GM21723 (cell line): ENCODE measurements at regions not wholly inside any gene's neighbourhood (a gene's known extent, or its start where the extent isn't known, plus 50 kb on each side); places are given as distances from the start of the nearest gene placed in this dataset.

Experiments
- ATAC-seq: cut with Tn5 transposase; IDR thresholded peaks from one replicate; pipeline ENCODE4 v1.9.1; 2021; ENCODE audit warnings: mild to moderate bottlenecking, moderate library complexity; ENCODE audit not compliant: unreplicated experiment

DNA sequence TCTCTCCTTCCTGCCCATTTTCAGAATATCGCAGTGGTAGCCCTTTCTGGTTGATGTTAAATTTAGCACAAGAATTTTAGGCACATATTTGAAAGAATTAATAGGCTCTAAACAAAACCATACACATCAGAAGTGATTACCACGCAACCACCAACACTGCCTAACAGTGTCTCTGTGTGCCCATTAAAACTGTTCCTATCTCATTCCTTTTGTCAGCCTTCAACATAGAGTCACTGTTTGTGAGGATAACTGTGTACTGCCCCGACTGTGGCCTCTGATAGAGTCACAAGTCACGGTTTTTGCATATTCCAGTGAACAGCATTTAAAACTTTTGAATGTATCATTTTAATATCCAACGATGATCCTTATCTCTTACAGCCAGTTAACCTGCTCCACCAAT lies 116.8 kb upstream of the TNFAIP3 start:
- no peak for ATAC-seq

GRCh38 chr6:137751768-137752560 lies 115.1 kb upstream of the TNFAIP3 start:
- no peak for ATAC-seq

DNA sequence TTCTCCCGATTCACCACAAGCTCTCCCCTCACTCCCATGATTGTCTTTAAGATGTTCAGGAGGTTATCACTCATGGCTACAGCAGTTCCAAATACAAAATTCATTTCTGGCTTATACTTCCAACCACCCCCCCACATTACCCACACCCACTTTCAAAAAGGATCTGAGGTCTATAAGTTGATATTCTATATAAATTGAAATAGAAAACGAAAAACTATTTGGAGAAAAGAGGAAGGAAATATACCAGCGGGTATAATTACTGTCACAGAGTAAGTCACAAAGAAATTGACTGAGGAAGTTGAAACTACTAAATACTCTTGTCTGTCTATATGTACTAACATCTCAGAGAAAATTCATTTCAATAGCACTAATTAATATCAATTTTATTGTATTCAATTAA lies 112.7 kb upstream of the TNFAIP3 start:
- peak; percentile 68 for ATAC-seq

DNA sequence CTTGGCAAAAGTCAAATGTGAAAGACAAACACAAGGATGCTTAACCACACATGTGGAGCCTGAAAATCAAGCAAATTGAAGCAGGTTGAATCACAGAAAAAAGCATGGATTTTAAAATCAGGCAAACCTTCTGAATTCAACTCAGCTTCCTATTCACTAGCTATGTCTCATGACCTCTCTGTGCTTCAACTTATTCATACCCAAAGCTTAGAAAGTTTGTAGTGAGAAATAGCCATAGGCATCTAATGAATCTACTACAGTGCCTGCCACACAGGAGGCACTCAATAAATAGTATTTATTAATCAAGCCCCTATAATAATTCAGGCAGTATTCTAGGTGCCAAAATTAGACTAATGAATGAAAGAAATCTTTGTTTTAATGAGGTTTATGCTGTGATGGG lies 112.2 kb upstream of the TNFAIP3 start:
- peak; percentile 43 for ATAC-seq

DNA sequence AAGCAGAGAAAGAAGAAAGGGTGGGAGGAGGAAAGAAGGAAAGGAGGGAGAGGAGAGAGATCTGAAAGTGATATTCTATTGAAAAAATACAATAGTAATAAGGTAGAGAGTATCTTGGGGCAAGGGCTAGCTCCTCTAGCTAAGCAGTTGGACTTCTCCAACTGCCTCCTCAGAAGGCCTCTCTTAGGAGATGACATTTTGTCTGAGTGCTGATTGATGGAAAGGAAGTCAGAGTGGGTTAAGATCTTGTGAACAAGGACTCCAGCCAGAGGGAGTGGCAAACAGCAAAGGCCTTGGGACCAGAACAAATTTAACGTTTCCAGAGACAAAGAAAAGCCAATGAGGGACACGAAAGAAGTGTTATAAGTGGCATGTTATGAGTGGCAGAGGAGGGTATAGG lies 111.8 kb upstream of the TNFAIP3 start:
- no peak for ATAC-seq

GRCh38 chr6:137756788-137757187 lies 110.3 kb upstream of the TNFAIP3 start:
- no peak for ATAC-seq

GRCh38 chr6:137758661-137759060 lies 108.4 kb upstream of the TNFAIP3 start:
- ATAC-seq: no peak

DNA sequence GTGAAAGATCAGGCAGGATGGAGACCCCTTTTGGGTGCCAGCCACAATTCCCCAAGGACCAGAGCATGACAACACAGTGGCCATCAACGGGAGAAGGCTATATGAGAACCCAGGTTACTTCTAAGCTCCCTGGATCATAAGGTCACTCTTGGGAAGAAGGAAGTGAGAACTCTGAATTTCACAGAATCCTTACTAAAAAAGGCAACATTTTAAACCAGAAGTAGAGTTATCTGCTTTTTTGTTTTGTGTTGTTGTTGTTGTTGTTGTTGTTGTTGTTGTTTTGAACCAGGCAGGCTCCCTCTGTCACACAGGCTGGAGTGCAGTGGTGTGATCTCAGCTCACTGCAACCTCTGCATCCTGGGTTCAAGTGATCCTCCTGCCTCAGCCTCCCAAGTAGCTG lies 107.4 kb upstream of the TNFAIP3 start:
- ATAC-seq: no peak

GRCh38 chr6:137761072-137761471 lies 106.0 kb upstream of the TNFAIP3 start:
- no peak for ATAC-seq

DNA sequence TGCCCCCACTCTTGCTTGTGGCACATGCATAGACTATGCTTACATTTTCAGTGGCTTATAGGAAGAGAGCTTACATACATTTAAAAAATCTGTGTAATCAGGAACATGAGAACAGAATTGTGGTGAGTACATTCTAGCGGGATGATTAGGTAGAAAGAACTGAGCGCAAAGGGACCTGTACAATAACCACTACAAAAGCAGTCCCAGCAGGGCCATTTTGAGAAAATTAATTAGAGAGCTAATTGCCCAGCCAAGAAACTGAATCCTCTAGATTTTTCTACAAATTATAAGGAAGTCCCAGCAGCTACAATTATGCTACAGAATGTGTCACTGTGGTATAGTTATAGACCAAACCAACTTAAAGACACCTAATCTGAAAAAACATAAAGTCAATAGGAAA lies 105.6 kb upstream of the TNFAIP3 start:
- no peak for ATAC-seq

DNA sequence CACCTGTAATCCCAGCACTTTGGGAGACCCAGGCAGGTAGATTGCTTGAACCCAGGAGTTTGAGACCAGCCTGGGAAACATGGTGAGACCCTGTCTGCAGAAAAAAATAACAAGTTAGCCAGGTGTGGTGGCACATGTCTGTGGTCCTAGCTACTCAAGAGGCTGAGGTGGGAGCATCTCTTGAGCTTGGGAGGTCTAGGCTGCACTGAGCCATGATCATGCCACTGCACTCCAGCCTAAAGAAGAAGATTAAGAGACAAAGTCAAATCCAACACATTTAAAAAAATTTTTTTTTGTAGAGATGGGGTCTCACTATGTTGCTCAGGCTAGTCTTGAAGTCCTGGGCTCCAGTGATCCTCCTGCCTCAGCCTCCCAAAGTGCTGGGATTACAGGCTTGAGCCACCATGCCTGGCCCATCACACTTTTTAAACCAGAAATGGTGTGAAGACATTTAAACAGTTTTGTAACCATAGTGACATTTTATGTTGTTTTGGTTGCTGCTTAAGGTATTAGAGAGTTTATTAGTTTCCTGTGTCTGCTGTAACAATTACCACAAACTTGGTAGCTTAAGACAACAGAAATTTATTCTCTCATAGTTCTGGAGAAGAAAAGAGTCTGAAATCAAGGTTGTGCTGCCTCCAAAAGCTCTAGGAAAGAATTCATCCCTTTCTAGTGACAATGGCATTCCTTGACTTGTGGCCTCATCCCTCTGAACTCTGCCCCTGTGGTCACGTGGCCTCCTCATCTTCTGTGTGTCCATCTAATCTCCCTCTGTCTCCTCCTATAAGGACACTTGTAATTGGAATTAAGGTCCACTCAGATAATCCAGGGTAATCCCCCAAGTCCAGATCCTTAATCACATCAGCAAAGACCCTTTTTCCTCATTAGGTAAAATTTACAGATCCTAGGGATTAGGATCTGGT lies 104.6 kb upstream of the TNFAIP3 start:
- ATAC-seq: no peak

- no peak for ATAC-seq
These were observed 103.6 kb upstream of the TNFAIP3 start for GRCh38 chr6:137763436-137763835.

DNA sequence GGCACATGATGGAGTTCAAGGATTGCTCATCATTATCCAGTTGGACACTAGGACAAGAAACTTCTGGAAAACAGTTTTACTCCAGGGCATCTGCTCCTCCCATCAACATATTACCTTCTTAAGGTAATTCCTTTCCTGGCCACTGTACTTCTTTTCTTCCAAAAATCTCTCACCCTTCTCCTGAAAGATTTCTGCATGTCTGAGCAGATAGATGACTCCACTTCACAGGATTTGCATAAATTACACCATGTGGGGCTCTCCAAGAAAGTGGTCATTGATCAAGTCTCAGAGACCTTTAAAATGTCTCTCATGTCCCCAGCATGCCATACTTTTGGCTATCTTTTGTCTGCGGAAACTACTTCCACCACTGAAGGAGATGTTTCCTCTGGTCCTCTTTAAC lies 103.2 kb upstream of the TNFAIP3 start:
- ATAC-seq: no peak

- ATAC-seq: no peak
These were observed 102.6 kb upstream of the TNFAIP3 start for GRCh38 chr6:137764464-137764863.

GRCh38 chr6:137765059-137765458 lies 102.0 kb upstream of the TNFAIP3 start:
- no peak for ATAC-seq

DNA sequence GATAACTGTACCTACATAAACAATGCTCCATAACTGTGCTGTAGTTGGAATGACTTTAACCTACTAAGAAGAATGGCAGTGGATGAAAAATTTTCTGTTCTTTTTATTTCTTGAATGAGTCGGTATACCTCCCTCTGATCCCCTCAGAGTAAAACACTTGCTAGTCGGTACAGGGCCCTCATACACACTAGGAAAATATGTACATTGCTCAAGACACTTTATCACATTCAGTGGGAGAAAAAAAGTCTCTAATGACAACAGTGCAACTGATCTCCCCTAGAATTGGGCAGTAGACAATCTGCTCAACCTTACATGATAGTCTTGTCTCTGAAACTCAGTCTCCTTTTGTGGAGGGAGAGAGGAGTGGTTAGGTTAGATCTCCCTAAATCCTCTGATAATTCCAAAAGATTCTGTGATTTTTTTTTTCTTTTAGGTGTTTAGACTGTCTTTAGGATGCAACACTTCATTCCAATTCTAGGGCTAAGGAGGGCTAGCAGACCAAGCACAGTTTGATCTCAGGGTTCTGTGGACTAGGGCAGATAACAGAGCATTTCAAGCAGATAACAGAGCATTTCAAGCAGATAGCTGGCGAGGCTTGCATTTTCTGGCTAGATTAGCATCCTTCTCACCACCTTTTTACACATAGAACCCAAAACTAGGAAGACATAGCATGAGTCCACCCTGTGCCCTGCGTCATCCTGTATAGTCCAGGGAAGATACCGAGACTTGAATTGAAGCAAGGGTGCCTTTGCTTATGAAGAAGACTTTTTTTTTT lies 100.3 kb upstream of the TNFAIP3 start:
- no peak for ATAC-seq

- no peak for ATAC-seq
These were observed 99.6 kb upstream of the TNFAIP3 start for GRCh38 chr6:137767465-137767864.

DNA sequence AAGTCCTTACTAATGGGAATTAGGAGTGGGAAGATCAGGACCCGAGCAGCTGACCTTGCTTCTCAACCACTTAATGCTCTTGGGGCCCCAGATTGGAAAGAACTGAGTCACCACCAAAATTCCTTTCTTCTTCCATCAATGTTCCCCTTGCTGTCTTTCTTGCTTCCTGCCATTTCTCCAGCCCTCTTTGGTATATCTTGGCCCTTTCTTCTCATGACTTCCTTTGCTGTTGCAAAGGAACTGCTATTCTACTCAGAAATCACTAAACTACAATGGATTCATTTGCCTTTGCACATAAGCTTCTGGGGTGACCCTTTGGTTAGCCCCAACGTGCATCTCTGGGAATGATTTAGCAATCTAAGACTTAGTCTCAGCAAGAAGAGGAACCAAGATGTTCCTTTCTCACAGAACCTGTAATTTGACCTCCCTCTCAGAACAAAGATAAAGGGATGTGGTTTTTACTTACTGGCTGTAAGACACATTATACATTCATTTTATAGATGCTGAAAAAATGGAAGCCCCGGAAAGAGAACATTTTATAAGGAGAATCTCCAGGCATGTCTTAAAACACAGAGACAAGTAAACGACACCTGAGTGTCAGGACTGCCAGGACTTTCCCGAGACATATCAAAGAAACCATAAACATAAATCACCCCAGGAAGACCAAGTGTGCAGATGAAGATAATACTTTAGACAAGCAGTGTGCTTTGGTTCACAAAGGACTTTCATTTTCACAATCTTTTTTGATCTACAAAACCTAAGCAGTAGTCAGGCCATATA lies 99.0 kb upstream of the TNFAIP3 start:
- ATAC-seq: peak; percentile 78

DNA sequence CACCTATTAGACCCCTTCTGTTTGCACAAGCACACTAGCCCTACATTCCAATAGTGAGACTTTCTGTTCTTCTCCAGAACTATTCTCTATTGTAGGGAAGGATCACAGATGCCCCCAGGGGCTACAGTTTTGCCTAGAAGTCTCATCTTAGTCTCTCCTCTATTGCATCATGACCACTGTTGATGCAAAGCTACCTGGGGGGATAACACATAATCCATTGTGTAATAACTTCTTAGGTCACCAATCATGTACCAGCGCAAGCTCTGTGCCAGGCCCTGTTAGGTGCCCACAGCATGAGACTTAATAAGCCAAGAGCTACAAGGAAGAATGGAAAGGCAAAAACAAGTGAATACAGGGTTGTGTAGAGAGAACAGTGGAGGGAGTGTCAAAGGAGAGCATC lies 98.1 kb upstream of the TNFAIP3 start:
- ATAC-seq: no peak

GRCh38 chr6:137769797-137770362 lies 97.2 kb upstream of the TNFAIP3 start:
- ATAC-seq: no peak
